ENCODE measurements at regions not wholly inside any gene's neighbourhood (a gene's known extent, or its start where the extent isn't known, plus 50 kb on each side); places are given as distances from the start of the nearest gene placed in this dataset.

- 87 to 100% methylated on average over 3 of the region's 3 CpGs for WGBS, 2 donors
- H3K4me3 ChIP-seq = no peak overlapping the region
- no peak for DNase-seq
- no peaks in the 10 kb centered on the region for H3K36me3 ChIP-seq
- no peaks in the 10 kb centered on the region for H3K4me1 ChIP-seq
- H3K27me3 ChIP-seq = no peaks in the 10 kb centered on the region
- TF ChIP-seq POLR2A (IDR thresholded peaks at IDR 0.05) = no peak
- TF ChIP-seq, protein P1, sequence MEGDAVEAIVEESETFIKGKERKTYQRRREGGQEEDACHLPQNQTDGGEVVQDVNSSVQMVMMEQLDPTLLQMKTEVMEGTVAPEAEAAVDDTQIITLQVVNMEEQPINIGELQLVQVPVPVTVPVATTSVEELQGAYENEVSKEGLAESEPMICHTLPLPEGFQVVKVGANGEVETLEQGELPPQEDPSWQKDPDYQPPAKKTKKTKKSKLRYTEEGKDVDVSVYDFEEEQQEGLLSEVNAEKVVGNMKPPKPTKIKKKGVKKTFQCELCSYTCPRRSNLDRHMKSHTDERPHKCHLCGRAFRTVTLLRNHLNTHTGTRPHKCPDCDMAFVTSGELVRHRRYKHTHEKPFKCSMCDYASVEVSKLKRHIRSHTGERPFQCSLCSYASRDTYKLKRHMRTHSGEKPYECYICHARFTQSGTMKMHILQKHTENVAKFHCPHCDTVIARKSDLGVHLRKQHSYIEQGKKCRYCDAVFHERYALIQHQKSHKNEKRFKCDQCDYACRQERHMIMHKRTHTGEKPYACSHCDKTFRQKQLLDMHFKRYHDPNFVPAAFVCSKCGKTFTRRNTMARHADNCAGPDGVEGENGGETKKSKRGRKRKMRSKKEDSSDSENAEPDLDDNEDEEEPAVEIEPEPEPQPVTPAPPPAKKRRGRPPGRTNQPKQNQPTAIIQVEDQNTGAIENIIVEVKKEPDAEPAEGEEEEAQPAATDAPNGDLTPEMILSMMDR (IDR thresholded peaks at IDR 0.05) = no peak
- intact Hi-C loops (cut with DNase I) = no loop called here
- H3K27ac ChIP-seq = no peak overlapping the region
- peaks cover 0 to 16% (median 0%) of the 10 kb centered on the region in 3 donors for H3K9me3 ChIP-seq
Measured at GRCh38 chr10:128751851-128752250, 625.6 kb upstream of the MKI67 start.

- WGBS, 2 donors = 75 to 78% methylated on average over 8 of the region's 8 CpGs
- Histone ChIP-seq H3K4me3 (no peak overlapping the region), H3K36me3 (no peaks in the 10 kb centered on the region), H3K9me3 (peaks cover 0 to 17% (median 0%) of the 10 kb centered on the region in 3 donors), H3K4me1 (no peaks in the 10 kb centered on the region), H3K27me3 (no peaks in the 10 kb centered on the region), H3K27ac (no peak overlapping the region)
- TF ChIP-seq, protein P1 (IDR thresholded peaks at IDR 0.05) = no peak
- TF ChIP-seq POLR2A (IDR thresholded peaks at IDR 0.05) = no peak
- intact Hi-C loops (cut with DNase I) = no loop called here
- DNase-seq = no peak
Measured at GRCh38 chr10:128759174-128759573, 633.0 kb upstream of the MKI67 start.

GRCh38 chr10:128763588-128763987, 637.4 kb upstream of the MKI67 start:
- no peak overlapping the region for H3K27ac ChIP-seq
- TF ChIP-seq POLR2A (IDR thresholded peaks at IDR 0.05) = no peak
- TF ChIP-seq, protein P1 (IDR thresholded peaks at IDR 0.05) = no peak
- WGBS, 2 donors = 76 to 77% methylated on average over 3 to 4 of the region's 4 CpGs

GRCh38 chr10:128764190-128764589, 638.0 kb upstream of the MKI67 start:
- DNase-seq = no peak
- intact Hi-C loops (cut with DNase I) = no loop called here
- no peaks in the 10 kb centered on the region for H3K27me3 ChIP-seq
- H3K27ac ChIP-seq = no peak overlapping the region
- H3K4me1 ChIP-seq = no peaks in the 10 kb centered on the region
- H3K9me3 ChIP-seq = no peaks in the 10 kb centered on the region
- no peaks in the 10 kb centered on the region for H3K36me3 ChIP-seq
- no peak overlapping the region for H3K4me3 ChIP-seq
- no peak for TF ChIP-seq POLR2A (IDR thresholded peaks at IDR 0.05)
- TF ChIP-seq, protein P1 (IDR thresholded peaks at IDR 0.05) = no peak
- WGBS, 2 donors = 73 to 77% methylated on average over 7 to 10 of the region's 11 CpGs

More at GRCh38 chr10:128763588-128763987, 637.4 kb upstream of the MKI67 start:
- Histone ChIP-seq H3K36me3 (no peaks in the 10 kb centered on the region), H3K4me3 (no peak overlapping the region), H3K9me3 (peaks cover 0 to 3% (median 0%) of the 10 kb centered on the region in 3 donors), H3K4me1 (no peaks in the 10 kb centered on the region), H3K27me3 (no peaks in the 10 kb centered on the region)
- no peak for DNase-seq
- intact Hi-C loops (cut with DNase I) = no loop called here

DNA sequence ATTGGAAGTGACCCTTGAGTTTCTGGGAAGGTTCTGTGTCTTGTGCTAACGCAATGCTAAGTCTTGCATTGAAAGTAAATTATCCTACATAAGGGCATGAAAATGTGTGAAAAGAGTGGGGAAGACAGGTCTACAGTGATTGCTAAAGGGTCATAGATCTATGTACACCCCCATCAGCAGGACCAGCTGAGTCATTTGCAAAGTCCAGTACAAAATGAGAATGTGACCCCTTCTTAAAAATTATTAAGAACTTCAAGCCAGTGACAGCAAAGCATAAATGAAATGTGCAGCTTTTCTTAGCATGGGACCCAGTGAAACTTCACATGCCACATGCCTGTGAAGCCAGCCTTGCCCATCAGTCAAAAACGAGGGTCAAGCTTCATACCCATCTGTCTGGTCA, 640.7 kb upstream of the MKI67 start:
- no peaks in the 10 kb centered on the region for H3K27me3 ChIP-seq
- H3K9me3 ChIP-seq = peaks cover 0 to 3% (median 0%) of the 10 kb centered on the region in 3 donors
- intact Hi-C loops (cut with DNase I) = no loop called here
- no peaks in the 10 kb centered on the region for H3K4me1 ChIP-seq
- DNase-seq = no peak
- no peak overlapping the region for H3K4me3 ChIP-seq
- TF ChIP-seq, protein P1 (IDR thresholded peaks at IDR 0.05) = no peak
- no peak for TF ChIP-seq POLR2A (IDR thresholded peaks at IDR 0.05)
- 62 to 72% methylated on average over 2 of the region's 2 CpGs for WGBS, 2 donors
- H3K36me3 ChIP-seq = no peaks in the 10 kb centered on the region
- no peak overlapping the region for H3K27ac ChIP-seq
